Type B pancreatic cell (in vitro differentiated cells): ENCODE measurements at regions not wholly inside any gene's neighbourhood (a gene's known extent, or its start where the extent isn't known, plus 50 kb on each side); places are given as distances from the start of the nearest gene placed in this dataset.
"Not testable (repeated sequence)": the region's sequence is repeated elsewhere in the genome, so short reads cannot be mapped to it uniquely, and the experiment has no call there.

Experiments used
- DNase-seq: peaks from one replicate; pipeline ENCODE4 v3.0.0; 2021; ENCODE audit warnings: mixed read lengths; ENCODE audit not compliant: unreplicated experiment; ENCODE audit errors: extremely low spot score
- H3K27ac Mint-ChIP-seq: 2 replicates; pipeline ENCODE4 v1.8.0; 2021; ENCODE audit warnings: mild to moderate bottlenecking, mixed read lengths
- H3K27me3 Mint-ChIP-seq: 2 replicates; pipeline ENCODE4 v1.8.0; 2021; ENCODE audit warnings: mixed read lengths
- H3K36me3 Mint-ChIP-seq: 2 replicates; pipeline ENCODE4 v1.8.0; 2021; ENCODE audit warnings: mixed read lengths
- H3K4me1 Mint-ChIP-seq: one replicate; pipeline ENCODE4 v1.8.0; 2021; ENCODE audit warnings: mixed read lengths; ENCODE audit not compliant: unreplicated experiment
- H3K4me3 Mint-ChIP-seq: 2 replicates; pipeline ENCODE4 v1.8.0; 2021; ENCODE audit warnings: mild to moderate bottlenecking, mixed read lengths
- H3K9me3 Mint-ChIP-seq: 2 replicates; pipeline ENCODE4 v1.8.0; 2021; ENCODE audit warnings: mixed read lengths
- CTCF ChIP-seq: fragments of 200-600 bp; sonication (generic); conservative IDR thresholded peaks from 2 replicates; pipeline ENCODE4 v1.5.0; 2021; ENCODE audit warnings: antibody characterized with exemption, mild to moderate bottlenecking

DNA sequence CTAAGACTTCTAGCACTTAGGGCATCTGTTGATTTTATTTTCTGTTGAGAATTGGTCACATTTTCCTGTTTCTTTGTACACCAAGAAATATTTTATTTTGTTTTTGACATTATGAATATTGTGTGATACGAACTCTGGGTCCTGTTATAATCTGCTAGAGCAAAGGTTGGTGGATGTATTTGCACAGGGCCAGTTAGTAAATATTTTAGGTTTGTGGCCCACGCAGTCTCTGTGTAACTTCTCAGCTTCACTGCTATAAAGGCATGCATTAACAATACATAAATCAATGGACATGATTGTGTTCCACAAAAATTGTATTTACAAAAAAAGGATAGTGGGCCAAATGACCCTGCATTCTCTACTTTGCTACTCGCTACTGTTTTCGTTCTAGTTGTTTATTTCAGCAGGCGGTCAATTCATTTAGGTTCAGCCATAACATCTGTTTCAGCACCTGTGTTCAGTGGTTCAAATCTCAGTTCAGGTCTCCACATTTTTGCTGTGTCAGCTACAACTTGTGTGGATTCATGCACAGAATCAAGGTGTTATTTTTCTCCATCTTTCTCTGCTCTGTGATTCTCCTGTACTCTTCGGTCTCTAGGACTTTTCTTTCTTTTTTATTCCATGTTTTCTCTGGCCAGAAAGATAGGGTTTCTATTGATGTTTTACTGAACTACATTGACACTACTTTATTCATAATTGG lies 786.2 kb downstream of the ETS1 start:
- no peak for DNase-seq
- Mint-ChIP-seq H3K4me1 (peaks cover 13% of the 10 kb centered on the region), H3K27ac (no peak overlapping the region), H3K36me3 (no peaks in the 10 kb centered on the region), H3K27me3 (no peaks in the 10 kb centered on the region), H3K9me3 (no peaks in the 10 kb centered on the region), H3K4me3 (no peak overlapping the region)
- TF ChIP-seq CTCF = no peak

GRCh38 chr11:127795326-127795725 lies 792.0 kb downstream of the ETS1 start:
- TF ChIP-seq CTCF = no peak
- H3K36me3 Mint-ChIP-seq = no peaks in the 10 kb centered on the region
- H3K4me3 Mint-ChIP-seq = no peak overlapping the region
- no peak for DNase-seq
- H3K4me1 Mint-ChIP-seq = peaks cover 2% of the 10 kb centered on the region
- no peaks in the 10 kb centered on the region for H3K9me3 Mint-ChIP-seq
- no peak overlapping the region for H3K27ac Mint-ChIP-seq
- no peaks in the 10 kb centered on the region for H3K27me3 Mint-ChIP-seq

DNA sequence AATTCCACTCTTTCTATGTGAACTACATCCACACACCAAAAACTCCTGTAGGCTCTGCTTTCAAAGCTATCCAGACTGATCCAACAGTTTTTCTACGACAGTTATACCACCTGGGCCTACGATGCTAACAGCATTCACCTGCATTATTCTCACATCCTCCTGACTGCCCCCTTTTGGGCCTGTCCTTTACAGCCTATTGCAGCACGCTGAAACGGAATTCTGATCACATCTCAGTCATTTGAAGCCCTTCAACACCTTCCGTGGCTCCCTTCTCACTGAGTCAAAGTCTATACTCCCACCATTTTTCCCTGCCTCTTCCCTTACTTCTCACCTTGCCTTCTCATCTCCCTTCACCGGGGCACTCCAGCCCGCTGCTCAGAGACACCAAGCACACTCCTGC lies 791.3 kb upstream of the KIRREL3 start:
- Mint-ChIP-seq H3K27ac (no peak overlapping the region), H3K9me3 (peaks cover 4% of the 10 kb centered on the region), H3K4me3 (no peak overlapping the region), H3K27me3 (peaks cover 6% of the 10 kb centered on the region), H3K4me1 (peaks cover 8% of the 10 kb centered on the region), H3K36me3 (no peaks in the 10 kb centered on the region)
- no peak for TF ChIP-seq CTCF
- DNase-seq = no peak

DNA sequence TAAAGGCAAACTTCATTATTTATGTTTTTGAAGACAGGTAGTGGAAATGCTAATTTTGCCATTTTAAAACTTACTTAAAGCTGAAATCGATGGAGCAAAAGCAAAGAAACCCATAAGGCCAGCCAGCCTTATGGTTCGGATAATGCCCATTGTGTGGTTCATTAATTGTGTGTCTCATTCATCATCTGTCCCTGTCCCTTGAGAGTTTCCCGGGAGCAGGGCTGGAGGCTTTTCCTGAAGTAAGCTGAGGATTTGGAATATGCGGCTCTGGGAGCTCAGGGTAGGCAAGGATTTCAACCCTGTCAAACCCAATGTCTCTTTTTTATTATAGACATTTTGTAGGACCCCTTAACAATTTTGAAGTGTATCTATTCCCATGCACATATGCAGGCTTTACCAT lies 790.0 kb upstream of the KIRREL3 start:
- peaks cover 8% of the 10 kb centered on the region for H3K4me1 Mint-ChIP-seq
- H3K9me3 Mint-ChIP-seq = peaks cover 4% of the 10 kb centered on the region
- H3K36me3 Mint-ChIP-seq = no peaks in the 10 kb centered on the region

DNA sequence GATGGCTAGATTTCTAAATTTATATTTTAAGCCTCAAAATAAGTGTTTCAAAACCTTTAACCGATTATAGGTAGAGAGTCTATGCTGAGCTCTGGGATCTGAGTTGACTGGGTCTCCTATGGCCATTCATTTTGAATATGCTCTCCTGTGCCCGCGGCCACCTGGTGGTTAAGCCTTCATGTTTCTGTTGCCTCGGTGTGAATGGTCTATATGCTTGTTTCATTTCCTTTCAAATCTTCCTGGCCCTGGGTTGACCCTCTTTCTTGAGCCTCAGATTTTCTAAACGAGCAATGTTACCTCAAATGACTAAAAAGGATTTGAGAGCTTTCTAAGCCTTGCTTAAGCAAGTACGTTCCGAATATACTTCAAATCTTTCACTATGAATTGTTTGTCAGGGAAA lies 789.4 kb upstream of the KIRREL3 start:
- H3K27me3 Mint-ChIP-seq = peaks cover 6% of the 10 kb centered on the region
- peaks cover 4% of the 10 kb centered on the region for H3K9me3 Mint-ChIP-seq
- DNase-seq = no peak
- no peak overlapping the region for H3K4me3 Mint-ChIP-seq
- peak; percentile 70 for TF ChIP-seq CTCF
- no peak overlapping the region for H3K27ac Mint-ChIP-seq
- no peaks in the 10 kb centered on the region for H3K36me3 Mint-ChIP-seq
- peaks cover 8% of the 10 kb centered on the region for H3K4me1 Mint-ChIP-seq

More for the DNA sequence above, 790.0 kb upstream of the KIRREL3 start:
- peaks cover 6% of the 10 kb centered on the region for H3K27me3 Mint-ChIP-seq
- no peak overlapping the region for H3K4me3 Mint-ChIP-seq
- no peak for TF ChIP-seq CTCF
- no peak overlapping the region for H3K27ac Mint-ChIP-seq
- DNase-seq = no peak

DNA sequence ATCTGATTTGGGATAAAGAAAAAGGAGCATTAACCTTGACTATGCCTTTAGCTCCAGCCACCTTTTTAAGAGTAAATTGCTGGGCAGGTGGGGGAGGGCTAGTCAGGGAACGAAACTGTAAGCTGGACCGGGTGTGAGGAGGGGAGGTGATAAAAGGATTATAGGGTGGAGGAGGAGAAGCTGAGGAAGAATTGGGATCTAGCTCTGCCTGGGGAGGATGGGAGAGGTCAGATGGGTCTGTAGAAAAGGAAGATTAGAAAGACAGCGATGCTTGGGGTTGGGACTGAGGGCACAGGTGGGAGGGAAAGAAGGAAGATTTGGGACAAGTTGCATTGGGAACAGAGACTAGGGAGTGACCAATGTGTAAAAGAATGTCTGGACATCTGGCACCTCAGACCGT lies 772.4 kb upstream of the KIRREL3 start:
- not testable (repeated sequence) for H3K9me3 Mint-ChIP-seq, H3K4me1 Mint-ChIP-seq, H3K27ac Mint-ChIP-seq, DNase-seq, H3K27me3 Mint-ChIP-seq, H3K36me3 Mint-ChIP-seq, H3K4me3 Mint-ChIP-seq

GRCh38 chr11:127768931-127769330 lies 768.4 kb upstream of the KIRREL3 start:
- not testable (repeated sequence) for H3K36me3 Mint-ChIP-seq, H3K4me1 Mint-ChIP-seq, H3K9me3 Mint-ChIP-seq, H3K27ac Mint-ChIP-seq, H3K4me3 Mint-ChIP-seq, H3K27me3 Mint-ChIP-seq, DNase-seq
